ENCODE measurements at regions not wholly inside any gene's neighbourhood (a gene's known extent, or its start where the extent isn't known, plus 50 kb on each side); places are given as distances from the start of the nearest gene placed in this dataset.

- no peak for TF ChIP-seq GATA2 (IDR thresholded peaks at IDR 0.05; ENCODE audit: low read depth, low read length)
- TF ChIP-seq GATA3 (IDR thresholded peaks at IDR 0.05; ENCODE audit: low read depth, low read length): no peak
Observed at GRCh38 chr3:68274286-68274685, 619.9 kb upstream of the SUCLG2 start.
